ENCODE measurements at regions not wholly inside any gene's neighbourhood (a gene's known extent, or its start where the extent isn't known, plus 50 kb on each side); places are given as distances from the start of the nearest gene placed in this dataset.

DNA sequence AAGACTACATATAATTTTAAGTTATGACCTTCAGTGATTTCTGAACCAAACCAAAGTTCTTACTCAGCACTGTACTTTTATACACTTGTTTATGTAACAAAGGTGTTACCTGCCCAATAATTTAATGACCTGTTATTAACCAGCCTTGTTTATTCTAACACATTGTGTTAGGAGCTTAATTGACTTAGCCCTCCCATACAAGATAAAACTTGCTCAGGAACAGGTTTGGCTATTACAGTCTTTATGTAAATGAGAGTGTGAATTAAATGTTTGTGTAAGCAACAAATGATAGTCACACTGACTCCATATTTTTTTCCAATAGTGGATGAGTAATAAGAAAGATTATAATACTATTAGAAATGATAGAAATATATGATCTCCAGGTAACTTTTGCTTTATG, 51.8 kb upstream of the MYCBP2 start:
- TF ChIP-seq, protein P1, sequence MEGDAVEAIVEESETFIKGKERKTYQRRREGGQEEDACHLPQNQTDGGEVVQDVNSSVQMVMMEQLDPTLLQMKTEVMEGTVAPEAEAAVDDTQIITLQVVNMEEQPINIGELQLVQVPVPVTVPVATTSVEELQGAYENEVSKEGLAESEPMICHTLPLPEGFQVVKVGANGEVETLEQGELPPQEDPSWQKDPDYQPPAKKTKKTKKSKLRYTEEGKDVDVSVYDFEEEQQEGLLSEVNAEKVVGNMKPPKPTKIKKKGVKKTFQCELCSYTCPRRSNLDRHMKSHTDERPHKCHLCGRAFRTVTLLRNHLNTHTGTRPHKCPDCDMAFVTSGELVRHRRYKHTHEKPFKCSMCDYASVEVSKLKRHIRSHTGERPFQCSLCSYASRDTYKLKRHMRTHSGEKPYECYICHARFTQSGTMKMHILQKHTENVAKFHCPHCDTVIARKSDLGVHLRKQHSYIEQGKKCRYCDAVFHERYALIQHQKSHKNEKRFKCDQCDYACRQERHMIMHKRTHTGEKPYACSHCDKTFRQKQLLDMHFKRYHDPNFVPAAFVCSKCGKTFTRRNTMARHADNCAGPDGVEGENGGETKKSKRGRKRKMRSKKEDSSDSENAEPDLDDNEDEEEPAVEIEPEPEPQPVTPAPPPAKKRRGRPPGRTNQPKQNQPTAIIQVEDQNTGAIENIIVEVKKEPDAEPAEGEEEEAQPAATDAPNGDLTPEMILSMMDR (IDR thresholded peaks at IDR 0.05) = no peak
- no peak for TF ChIP-seq EZH2phosphoT487 (IDR thresholded peaks at IDR 0.05)
